Activated CD4-positive, CD25-positive, alpha-beta regulatory T cell treated with anti-CD3 and anti-CD28 coated beads, Interleukin-2, amount 50 U/mL, for 24 hours (primary cell): ENCODE measurements at regions not wholly inside any gene's neighbourhood (a gene's known extent, or its start where the extent isn't known, plus 50 kb on each side); places are given as distances from the start of the nearest gene placed in this dataset.
"Not testable (repeated sequence)": the region's sequence is repeated elsewhere in the genome, so short reads cannot be mapped to it uniquely, and the experiment has no call there.

ENCODE experiments used
- ATAC-seq, 2 donors: fragments of 150-1000 bp; cut with Tn5 transposase; one replicate each; pipeline ENCODE4 v1.10.0; 2021; ENCODE audit warnings: mild to moderate bottlenecking in 1 of 2, moderate library complexity in 1 of 2

- no peak for ATAC-seq
Measured at GRCh38 chr3:164459521-164460151, 618.7 kb downstream of the SI start.

GRCh38 chr3:164458986-164459385, 619.3 kb downstream of the SI start:
- ATAC-seq, result no peak

GRCh38 chr3:164453714-164454113, 624.6 kb downstream of the SI start:
- no peak for ATAC-seq

DNA sequence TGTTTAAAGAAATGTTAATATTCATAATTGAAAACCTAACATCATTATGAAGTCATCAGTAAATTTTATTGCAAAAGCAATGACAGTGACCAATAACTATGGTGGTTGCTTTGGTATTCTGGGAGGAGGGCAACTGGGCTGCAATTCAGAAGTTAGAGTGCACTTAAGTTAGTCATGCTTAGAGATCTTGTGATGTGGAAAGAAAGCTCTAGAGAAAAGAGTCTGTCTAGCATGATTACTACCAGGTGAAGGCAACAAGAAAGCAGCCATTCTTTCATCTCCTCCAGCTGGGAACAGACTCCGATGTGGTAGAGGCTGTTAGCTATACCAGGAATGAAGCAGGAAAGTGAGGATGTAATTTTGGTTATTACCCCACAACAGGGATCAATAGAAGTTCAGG, 625.6 kb downstream of the SI start:
- no peak for ATAC-seq

- ATAC-seq, result no peak
Measured at GRCh38 chr3:164451072-164451910, 627.0 kb downstream of the SI start.

DNA sequence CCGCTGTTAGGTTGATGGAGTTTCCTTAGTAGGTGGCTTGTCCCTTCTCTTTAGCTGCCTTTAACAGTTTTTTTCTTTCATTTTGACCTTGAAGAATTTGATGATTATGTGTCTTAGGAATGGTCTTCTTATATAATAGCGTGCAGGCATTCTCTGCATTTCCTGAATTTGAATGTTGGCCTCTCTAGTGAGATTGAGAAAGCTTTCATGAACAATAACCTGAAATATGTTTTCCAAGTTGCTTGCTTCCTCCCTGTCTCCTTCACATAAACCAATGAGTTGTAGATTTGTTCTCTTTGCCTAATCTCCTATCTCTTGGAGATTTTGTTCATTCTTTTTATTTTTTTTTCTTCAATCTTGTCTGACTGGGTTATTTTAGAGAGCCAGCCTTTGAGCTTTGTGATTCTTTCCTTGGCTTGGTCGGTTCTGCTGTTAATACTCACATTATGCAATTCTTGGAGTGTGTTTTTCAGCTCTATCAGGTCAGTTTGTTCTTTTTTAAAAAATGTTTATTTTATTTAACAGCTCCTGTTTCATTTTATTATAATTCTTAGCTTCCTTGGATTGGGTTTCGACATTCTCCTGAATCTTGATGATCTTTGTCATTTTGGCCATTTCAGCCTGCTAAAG, 627.9 kb downstream of the SI start:
- no peak for ATAC-seq

- ATAC-seq, result no peak
Measured at GRCh38 chr3:164419220-164419619, 659.1 kb downstream of the SI start.

- ATAC-seq, result no peak
Measured at GRCh38 chr3:164418414-164418813, 659.9 kb downstream of the SI start.

DNA sequence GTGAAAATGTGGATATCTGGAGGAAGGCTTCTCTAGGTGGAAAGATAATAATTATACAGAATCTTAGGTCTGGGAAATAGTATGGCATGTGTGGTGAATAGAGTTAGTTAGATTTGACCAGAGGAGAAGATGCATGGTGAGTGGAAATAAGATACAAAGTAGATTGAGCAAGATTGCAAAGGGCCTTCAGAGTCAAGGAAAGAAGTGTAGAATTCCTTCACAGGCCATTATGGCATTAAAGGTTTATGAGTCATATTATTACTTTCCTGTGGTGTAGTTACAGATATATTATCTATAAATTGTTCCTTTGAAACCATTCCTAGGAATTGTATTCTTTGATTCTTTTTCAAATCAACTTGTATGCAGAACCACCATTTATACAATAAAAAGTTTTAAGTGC, 660.3 kb downstream of the SI start:
- no peak for ATAC-seq

GRCh38 chr3:164416491-164417222, 661.6 kb downstream of the SI start:
- no peak for ATAC-seq

DNA sequence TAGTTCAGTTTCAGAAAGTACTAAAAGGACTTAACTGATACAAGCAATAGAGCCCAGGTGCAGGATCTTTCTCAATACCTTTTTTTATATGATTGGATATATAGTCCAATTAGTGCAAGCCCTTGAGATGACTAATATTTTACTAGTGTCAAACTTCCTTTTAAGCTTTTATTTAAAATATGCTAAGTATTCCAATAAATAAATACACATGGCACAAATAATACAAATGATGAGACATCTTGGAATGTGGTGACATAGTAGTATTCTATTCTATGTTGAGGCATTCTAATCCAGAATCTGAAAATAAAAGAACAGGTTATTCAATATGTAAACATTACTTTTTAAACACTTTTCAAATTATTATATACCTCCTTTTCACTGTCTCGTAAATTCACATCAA, 670.0 kb downstream of the SI start:
- ATAC-seq, result no peak

DNA sequence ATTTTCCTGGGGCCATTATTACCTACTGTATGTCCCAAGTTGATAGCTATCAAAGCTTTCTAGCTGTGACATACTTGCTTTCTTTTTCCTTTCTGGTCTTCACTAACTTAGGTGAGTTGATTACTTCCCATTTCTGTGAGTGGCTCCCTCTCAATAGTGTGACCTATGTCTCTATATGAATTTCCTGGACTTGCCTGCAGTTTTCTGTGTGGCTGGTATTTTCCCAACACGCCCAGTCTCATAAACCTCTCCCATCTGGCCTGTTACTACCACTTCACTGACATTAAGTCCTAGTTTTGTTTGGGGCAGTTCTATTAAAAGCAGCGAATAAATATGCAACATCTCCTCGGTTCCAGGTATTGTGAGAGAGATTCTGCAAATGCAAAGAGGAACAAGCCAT, 671.2 kb downstream of the SI start:
- ATAC-seq, result no peak

GRCh38 chr3:164406281-164406680, 672.0 kb downstream of the SI start:
- no peak for ATAC-seq

- ATAC-seq, result no peak
Measured at GRCh38 chr3:164401923-164402322, 676.4 kb downstream of the SI start.

GRCh38 chr3:164401440-164401839, 676.9 kb downstream of the SI start:
- not testable (repeated sequence) for ATAC-seq

- no peak for ATAC-seq
Measured at GRCh38 chr3:164397462-164397861, 680.8 kb downstream of the SI start.

DNA sequence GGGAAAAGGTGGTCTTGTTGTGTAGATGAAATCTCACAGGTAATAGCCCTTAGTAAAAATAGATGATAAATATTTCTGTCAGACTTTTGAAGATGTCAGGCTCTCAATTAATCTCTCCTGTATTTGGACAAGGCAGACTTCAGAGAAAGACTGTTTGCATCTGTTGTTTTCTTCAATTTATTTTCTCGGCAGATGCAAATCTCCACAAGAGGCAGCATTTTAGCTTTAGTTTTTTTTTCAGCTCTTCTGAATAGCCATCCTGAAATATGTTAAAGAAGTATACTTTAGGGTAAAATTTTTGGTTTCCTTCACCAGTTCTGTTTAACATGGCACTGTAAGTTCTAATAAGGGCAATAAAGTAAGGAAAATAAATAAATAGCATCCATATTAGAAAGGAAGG, 685.1 kb downstream of the SI start:
- ATAC-seq, result no peak

DNA sequence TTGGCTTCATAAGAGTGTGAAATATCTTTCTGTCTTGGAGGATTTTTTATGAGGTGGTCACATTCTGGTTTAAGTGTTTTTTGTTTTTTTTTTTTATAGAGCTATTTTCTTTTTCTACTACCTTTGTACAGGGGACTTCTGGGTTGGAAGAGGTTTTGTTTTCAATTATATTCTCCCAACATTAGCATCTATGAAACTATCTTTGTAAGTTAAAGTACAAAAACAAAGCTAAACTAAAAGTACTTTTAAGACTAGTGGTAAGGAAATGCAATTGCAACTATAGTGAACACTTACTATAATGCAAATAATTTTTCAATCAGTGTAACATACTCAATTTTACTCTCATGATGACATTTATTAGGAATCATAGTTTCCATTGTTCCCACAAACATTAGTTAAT, 688.2 kb downstream of the SI start:
- ATAC-seq, result no peak

DNA sequence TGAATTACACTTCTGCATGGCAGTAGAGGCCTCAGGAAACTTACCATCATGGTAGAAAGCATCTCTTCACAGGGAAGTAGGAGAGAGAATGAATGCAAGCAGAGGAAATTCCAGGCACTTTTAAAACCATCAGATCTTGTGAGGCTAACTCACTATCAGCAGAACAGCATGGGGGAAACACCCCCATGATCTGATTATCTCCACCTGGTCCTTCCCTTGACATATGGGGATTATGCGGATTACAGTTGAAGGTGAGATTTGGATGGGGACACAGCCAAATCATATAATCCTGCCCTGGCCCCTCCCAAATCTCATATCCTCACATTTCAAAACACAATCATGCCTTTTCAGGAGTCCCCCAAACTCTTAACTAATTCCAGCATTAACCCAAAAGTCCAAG, 691.1 kb downstream of the SI start:
- no peak for ATAC-seq

DNA sequence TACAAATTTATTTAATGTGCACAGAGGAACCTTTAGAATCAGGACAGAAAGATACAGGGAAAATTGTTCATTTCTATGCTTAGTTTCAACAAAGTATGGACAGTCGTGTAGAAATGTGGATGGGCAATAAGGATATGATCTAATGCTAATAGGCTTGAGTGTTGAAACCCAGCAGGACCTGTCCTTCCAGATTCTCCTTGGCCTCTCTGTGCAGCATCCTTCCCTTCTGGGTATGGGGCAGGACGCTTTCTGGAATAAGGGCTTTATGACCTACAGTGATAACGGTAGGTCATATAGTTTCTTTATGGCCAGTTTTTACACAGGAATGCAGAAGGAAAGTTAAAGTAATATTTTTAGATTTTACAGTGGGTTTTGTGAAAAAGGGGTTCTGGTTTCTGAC, 698.1 kb downstream of the SI start:
- ATAC-seq, result no peak

- no peak for ATAC-seq
Measured at GRCh38 chr3:164377466-164377865, 700.8 kb downstream of the SI start.

- ATAC-seq, result no peak
Measured at GRCh38 chr3:164375995-164376394, 702.3 kb downstream of the SI start.

GRCh38 chr3:164375538-164375937, 702.8 kb downstream of the SI start:
- no peak for ATAC-seq
